ENCODE measurements at regions not wholly inside any gene's neighbourhood (a gene's known extent, or its start where the extent isn't known, plus 50 kb on each side); places are given as distances from the start of the nearest gene placed in this dataset.

GRCh38 chr16:85503679-85504231 lies 109.4 kb upstream of the GSE1 start:
- TF ChIP-seq CTCF (IDR thresholded peaks at IDR 0.05), result no peak
- TF ChIP-seq EP300 (IDR thresholded peaks at IDR 0.05), result no peak
- no peak for TF ChIP-seq POLR2A (IDR thresholded peaks at IDR 0.05)
